Fibroblast of the aortic adventitia (primary cell): ENCODE measurements at regions not wholly inside any gene's neighbourhood (a gene's known extent, or its start where the extent isn't known, plus 50 kb on each side); places are given as distances from the start of the nearest gene placed in this dataset.
"Not testable (repeated sequence)": the region's sequence is repeated elsewhere in the genome, so short reads cannot be mapped to it uniquely, and the experiment has no call there.

ENCODE experiments used
- DNase-seq: peaks from one replicate; pipeline ENCODE4 v3.0.0-alpha.2; 2010; ENCODE audit warnings: low read depth
- H3K4me3 ChIP-seq: 2 replicates; pipeline ENCODE4 v1.5.1; 2011; ENCODE audit warnings: low read depth, mild to moderate bottlenecking, control low read depth, low read length, moderate library complexity
- TF ChIP-seq, protein P1 (sequence below): IDR thresholded peaks from 2 replicates; pipeline ENCODE4 v1.5.1; 2011; ENCODE audit warnings: mild to moderate bottlenecking, low read length, control low read depth, inconsistent platforms; ENCODE audit not compliant: insufficient read depth

DNA sequence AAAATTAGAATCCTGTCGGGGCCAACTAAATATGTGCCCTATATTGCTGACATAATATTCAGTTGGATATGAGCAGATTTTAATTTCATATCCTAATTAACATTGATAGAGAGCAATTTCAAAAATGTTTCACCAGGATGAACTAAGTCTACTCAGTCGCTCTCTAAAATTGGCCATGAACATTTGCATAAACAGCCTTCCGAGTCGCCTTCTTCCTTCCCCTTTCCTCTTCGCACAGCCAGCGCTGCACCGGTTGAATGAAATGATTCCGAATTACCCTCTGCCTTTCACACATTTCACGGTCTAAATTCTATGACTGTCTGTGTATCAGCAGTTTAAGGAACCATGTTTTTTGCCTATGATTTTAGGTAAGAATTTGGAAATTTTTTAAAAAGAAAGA, 413.7 kb downstream of the LIG4 start:
- no peak for DNase-seq
- H3K4me3 ChIP-seq = no peak overlapping the region
- TF ChIP-seq, protein P1, sequence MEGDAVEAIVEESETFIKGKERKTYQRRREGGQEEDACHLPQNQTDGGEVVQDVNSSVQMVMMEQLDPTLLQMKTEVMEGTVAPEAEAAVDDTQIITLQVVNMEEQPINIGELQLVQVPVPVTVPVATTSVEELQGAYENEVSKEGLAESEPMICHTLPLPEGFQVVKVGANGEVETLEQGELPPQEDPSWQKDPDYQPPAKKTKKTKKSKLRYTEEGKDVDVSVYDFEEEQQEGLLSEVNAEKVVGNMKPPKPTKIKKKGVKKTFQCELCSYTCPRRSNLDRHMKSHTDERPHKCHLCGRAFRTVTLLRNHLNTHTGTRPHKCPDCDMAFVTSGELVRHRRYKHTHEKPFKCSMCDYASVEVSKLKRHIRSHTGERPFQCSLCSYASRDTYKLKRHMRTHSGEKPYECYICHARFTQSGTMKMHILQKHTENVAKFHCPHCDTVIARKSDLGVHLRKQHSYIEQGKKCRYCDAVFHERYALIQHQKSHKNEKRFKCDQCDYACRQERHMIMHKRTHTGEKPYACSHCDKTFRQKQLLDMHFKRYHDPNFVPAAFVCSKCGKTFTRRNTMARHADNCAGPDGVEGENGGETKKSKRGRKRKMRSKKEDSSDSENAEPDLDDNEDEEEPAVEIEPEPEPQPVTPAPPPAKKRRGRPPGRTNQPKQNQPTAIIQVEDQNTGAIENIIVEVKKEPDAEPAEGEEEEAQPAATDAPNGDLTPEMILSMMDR = no peak

DNA sequence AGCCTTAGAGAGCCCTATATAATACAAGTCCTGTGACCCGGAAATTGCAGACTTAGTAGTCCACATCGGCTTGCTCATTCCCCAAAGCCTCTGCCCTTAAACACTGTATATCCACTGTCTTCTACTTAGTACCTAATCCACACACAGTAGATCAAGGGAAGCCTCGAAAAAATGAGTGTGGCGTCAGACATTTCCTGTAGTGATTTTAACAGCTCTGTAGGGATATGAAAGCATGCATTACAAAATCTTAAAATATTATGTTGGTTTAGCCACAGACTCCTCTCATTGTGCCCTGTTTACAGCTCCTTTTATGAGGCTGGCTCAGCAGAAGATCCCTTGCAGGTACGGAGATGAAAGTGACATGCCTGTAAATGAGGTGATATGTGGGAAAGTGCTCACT, 416.3 kb downstream of the LIG4 start:
- H3K4me3 ChIP-seq = no peak overlapping the region
- DNase-seq = peak; percentile 8
- TF ChIP-seq, protein P1 = no peak

DNA sequence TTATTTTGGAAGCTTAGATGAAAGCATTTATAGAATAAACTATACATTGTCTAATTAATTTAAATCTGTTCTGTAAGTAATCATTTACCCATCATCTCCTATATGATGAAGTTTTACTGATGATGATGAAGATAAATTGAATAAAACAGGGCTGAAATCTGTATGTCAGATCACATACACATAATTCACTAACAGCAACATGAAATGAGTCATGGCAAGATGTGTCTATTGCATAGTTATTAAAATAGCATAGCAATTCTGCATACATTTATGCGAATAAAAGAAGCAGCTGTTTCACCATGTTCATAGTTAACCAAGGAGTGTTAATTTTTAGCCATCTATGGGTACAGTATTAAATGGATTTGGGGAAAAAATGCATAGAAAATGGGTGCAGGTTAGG, 424.9 kb downstream of the LIG4 start:
- no peak for DNase-seq
- TF ChIP-seq, protein P1 = no peak
- H3K4me3 ChIP-seq = no peak overlapping the region

DNA sequence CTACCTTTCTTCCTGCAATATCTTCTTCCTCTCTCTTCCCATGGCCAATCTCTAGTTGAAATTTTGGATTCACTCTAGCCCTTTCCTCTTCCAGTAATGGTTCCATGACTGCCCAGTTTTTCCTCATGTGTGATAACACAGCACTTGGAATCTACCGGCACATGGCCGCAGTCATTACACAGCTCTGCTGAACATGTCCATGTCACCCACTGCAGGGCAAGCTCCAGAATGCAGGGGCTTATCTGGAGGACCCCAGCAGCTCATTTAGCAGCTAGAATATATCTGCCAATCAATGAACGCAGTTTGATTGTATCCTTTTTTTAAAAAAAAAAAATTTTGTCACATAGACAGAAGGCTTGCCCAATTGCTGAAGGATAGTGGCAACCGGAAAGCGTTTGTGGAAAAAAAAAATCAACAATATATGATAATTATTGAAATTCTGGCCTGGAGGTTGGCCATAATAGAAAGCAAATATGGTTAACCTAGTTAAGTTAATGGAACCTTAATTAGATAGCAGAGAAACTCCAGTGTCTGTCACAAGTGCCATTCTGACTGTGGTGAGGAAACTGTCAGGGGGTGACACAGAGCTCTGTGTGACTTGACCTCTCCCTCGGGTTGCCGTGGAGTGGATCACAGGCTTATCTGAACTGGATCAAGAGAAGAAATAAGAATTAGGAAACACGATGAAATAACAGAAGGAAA, 426.7 kb downstream of the LIG4 start:
- H3K4me3 ChIP-seq = no peak overlapping the region
- TF ChIP-seq, protein P1 = no peak
- no peak for DNase-seq

DNA sequence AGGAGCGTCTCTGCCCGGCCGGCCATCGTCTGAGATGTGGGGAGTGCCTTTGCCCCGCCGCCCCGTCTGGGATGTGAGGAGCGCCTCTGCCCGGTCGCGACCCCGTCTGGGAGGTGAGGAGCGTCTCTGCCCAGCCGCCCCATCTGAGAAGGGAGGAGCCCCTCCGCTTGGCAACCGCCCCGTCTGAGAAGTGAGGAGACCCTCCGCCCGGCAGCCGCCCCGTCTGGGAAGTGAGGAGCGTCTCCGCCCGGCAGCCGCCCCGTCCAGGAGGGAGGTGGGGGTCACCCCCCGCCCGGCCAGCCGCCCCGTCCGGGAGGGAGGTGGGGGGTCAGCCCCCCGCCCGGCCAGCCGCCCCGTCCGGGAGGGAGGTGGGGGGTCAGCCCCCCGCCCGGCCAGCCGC, 432.7 kb downstream of the LIG4 start:
- DNase-seq, H3K4me3 ChIP-seq: not testable (repeated sequence)

DNA sequence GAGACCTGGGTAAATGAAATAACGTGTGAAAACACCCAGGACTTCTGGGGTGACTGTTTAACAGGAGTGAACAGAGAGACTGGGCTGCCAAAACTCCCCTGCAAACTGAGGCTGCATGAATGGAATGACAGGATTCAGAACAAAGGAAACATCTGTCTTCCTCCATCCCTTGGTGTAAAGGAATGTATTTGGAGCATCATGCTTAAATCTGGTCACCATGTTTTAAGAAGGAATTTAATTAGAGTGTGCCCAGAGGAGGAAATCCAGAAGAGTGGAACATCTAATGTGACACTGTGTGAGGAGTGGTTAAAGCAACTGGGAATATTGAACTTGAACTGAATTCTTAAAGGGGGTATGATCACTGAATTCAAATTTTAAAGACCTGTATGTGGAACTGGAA, 437.2 kb downstream of the LIG4 start:
- DNase-seq = no peak
- no peak overlapping the region for H3K4me3 ChIP-seq
- TF ChIP-seq, protein P1 = no peak

DNA sequence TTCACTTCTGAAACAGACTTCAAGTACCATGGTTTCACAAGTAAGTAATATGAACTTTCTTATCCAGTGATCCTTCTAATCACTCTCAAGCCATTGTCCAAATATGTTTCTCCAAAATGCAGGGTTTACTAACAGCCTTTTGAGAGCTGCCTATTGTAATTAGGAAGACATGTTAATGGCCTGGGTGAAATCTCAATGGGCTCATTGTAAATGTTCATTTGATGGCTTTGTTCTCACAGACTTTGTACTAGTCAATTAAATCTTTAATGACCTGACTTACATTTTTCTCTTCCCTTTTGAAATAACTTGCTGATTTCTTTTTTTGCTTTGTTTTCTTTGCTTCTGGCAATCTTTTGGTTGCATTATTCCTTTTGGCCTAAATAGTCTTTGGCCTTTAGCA, 444.8 kb downstream of the LIG4 start:
- TF ChIP-seq, protein P1 = no peak
- DNase-seq = no peak
- H3K4me3 ChIP-seq = no peak overlapping the region
